ENCODE measurements at regions not wholly inside any gene's neighbourhood (a gene's known extent, or its start where the extent isn't known, plus 50 kb on each side); places are given as distances from the start of the nearest gene placed in this dataset.

- no peak for DNase-seq
Measured at GRCh38 chr14:96986256-96987085, 189.3 kb downstream of the VRK1 start.

- no peak for DNase-seq
Measured at GRCh38 chr14:96987086-96987474, 189.9 kb downstream of the VRK1 start.

GRCh38 chr14:96987771-96988170 is 190.6 kb downstream of the VRK1 start:
- no peak for DNase-seq

- DNase-seq, result no peak
Measured at GRCh38 chr14:96989306-96989705, 192.1 kb downstream of the VRK1 start.

GRCh38 chr14:96991226-96991625 is 194.0 kb downstream of the VRK1 start:
- DNase-seq, result no peak

- DNase-seq, result no peak
Measured at GRCh38 chr14:96994999-96995398, 197.8 kb downstream of the VRK1 start.

- DNase-seq, result no peak
Measured at GRCh38 chr14:96997269-96997668, 200.1 kb downstream of the VRK1 start.

GRCh38 chr14:96997996-96998395 is 200.8 kb downstream of the VRK1 start:
- no peak for DNase-seq

GRCh38 chr14:96999654-97000155 is 202.5 kb downstream of the VRK1 start:
- DNase-seq, result no peak

- DNase-seq, result no peak
Measured at GRCh38 chr14:97002454-97002853, 205.3 kb downstream of the VRK1 start.

GRCh38 chr14:97005934-97006333 is 208.8 kb downstream of the VRK1 start:
- DNase-seq, result no peak

- no peak for DNase-seq
Measured at GRCh38 chr14:97010491-97011160, 213.4 kb downstream of the VRK1 start.

- no peak for DNase-seq
Measured at GRCh38 chr14:97013878-97014277, 216.7 kb downstream of the VRK1 start.

GRCh38 chr14:97021001-97021400 is 223.8 kb downstream of the VRK1 start:
- DNase-seq, result no peak

- DNase-seq, result no peak
Measured at GRCh38 chr14:97021571-97022168, 224.5 kb downstream of the VRK1 start.

- DNase-seq, result no peak
Measured at GRCh38 chr14:97022741-97023140, 225.6 kb downstream of the VRK1 start.

GRCh38 chr14:97023871-97024270 is 226.7 kb downstream of the VRK1 start:
- no peak for DNase-seq

- no peak for DNase-seq
Measured at GRCh38 chr14:97024300-97024699, 227.1 kb downstream of the VRK1 start.

GRCh38 chr14:97025722-97026121 is 228.5 kb downstream of the VRK1 start:
- no peak for DNase-seq

GRCh38 chr14:97027256-97027999 is 230.2 kb downstream of the VRK1 start:
- DNase-seq, result no peak

GRCh38 chr14:97028382-97028781 is 231.2 kb downstream of the VRK1 start:
- DNase-seq, result no peak

- no peak for DNase-seq
Measured at GRCh38 chr14:97029800-97030199, 232.6 kb downstream of the VRK1 start.

- no peak for DNase-seq
Measured at GRCh38 chr14:97031530-97031929, 234.3 kb downstream of the VRK1 start.
